Lung (tissue), 11 donors: ENCODE measurements at regions not wholly inside any gene's neighbourhood (a gene's known extent, or its start where the extent isn't known, plus 50 kb on each side); places are given as distances from the start of the nearest gene placed in this dataset.

Source experiments
- ATAC-seq: fragments of 200-7000 bp; cut with Tn5 transposase; one replicate; pipeline ENCODE4 v1.9.1; 2020; ENCODE audit warnings: moderate number of reproducible peaks; ENCODE audit not compliant: insufficient read depth, low FRiP score
- DNase-seq, 3 donors: peaks; one replicate each; pipeline ENCODE4 v3.0.0-alpha.2; 2013 to 2017
- H3K27ac ChIP-seq, 2 donors: one replicate each; pipeline ENCODE4 v1.5.1; 2013; ENCODE audit warnings: mild to moderate bottlenecking in 2 of 2, moderate library complexity in 2 of 2, control low read depth in 1 of 2, inconsistent platforms in 1 of 2, low read depth in 1 of 2, low read length in 1 of 2
- H3K27me3 ChIP-seq, 3 donors: one replicate each; pipeline ENCODE4 v1.5.1; 2013; ENCODE audit warnings: low read length in 2 of 3; ENCODE audit not compliant: control insufficient read depth in 3 of 3, insufficient read depth in 3 of 3
- H3K36me3 ChIP-seq, 4 donors: one replicate each; pipeline ENCODE4 v1.5.1; 2013; ENCODE audit warnings: low read length in 4 of 4, mild to moderate bottlenecking in 1 of 4, moderate library complexity in 1 of 4; ENCODE audit not compliant: control insufficient read depth in 4 of 4, insufficient read depth in 4 of 4
- H3K4me1 ChIP-seq, 5 donors: one replicate each; pipeline ENCODE4 v1.5.1; 2013; ENCODE audit warnings: low read length in 5 of 5, mild to moderate bottlenecking in 2 of 5, moderate library complexity in 1 of 5; ENCODE audit not compliant: control insufficient read depth in 5 of 5, insufficient read depth in 5 of 5
- H3K4me3 ChIP-seq: one replicate; pipeline ENCODE4 v1.5.1; 2013; ENCODE audit warnings: mild to moderate bottlenecking, control low read depth, moderate library complexity
- H3K9ac ChIP-seq, 2 donors: one replicate each; pipeline ENCODE4 v1.5.1; 2013; ENCODE audit warnings: low read length in 2 of 2, control low read depth in 1 of 2; ENCODE audit not compliant: insufficient read depth in 1 of 2
- H3K9me3 ChIP-seq, 4 donors: one replicate each; pipeline ENCODE4 v1.5.1; 2013; ENCODE audit warnings: low read length in 3 of 4, mild to moderate bottlenecking in 1 of 4, moderate library complexity in 1 of 4; ENCODE audit not compliant: control insufficient read depth in 4 of 4, insufficient read depth in 3 of 4
- WGBS, 2 donors: extraction: QIAGEN DNeasy Blood & Tissue Kit; methylation state at CpG; one replicate each; pipeline ENCODE4 v1.1.7; 2013; 5-methylcytosine and 5-hydroxymethylcytosine counted together
- TF ChIP-seq, protein P1 (sequence below): IDR thresholded peaks from 2 replicates; pipeline ENCODE4 v1.5.1; 2012; ENCODE audit warnings: mild to moderate bottlenecking; ENCODE audit errors: control extremely low read depth, extremely low read depth
- donor health status: control.
- donor health status: control.
- donor health status: Bipolar disorder and iron deficiency.
- donor health status: healthy.
- donor health status: DM: yes; HTN: yes; CAD: no.

DNA sequence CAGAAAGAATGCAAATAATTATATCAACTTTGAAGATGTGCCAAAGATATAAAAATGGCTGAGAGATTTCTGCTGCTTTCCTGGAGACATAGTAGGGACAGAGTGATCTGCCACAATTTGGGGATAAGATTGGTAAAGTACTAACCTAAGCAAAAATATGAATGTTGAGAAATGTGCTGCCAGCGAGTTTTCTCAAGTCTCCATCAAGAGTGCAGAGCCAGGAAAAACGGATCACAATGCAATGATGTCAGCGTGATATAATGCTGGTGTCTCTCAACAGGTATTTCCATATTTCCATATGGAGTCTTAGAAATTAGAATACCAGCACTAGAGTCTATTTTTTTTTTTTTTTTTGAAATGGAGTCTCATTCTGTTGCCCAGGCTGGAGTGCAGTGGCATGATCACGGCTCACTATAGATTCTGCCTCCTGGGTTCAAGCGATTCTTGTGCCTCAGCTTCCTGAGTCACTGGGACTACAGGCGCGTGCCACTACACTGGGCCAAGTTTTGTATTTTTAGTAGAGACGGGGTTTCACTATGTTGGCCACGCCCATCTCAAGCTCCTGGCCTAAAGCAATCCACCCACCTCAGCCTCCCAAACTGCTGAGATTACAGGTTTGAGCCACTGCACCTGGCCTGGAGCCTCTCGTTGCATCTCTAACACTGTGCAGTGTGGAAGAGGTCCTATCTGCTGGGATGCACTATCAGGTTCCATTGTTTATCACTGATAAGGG, 893.5 kb downstream of the TRIML1 start:
- H3K27me3 ChIP-seq: no peaks in the 10 kb centered on the region
- H3K9ac ChIP-seq: no peak overlapping the region
- no peak overlapping the region for H3K4me3 ChIP-seq
- ATAC-seq (no peak), DNase-seq (no peak)
- no peak overlapping the region for H3K27ac ChIP-seq
- H3K36me3 ChIP-seq: no peaks in the 10 kb centered on the region
- TF ChIP-seq, protein P1, sequence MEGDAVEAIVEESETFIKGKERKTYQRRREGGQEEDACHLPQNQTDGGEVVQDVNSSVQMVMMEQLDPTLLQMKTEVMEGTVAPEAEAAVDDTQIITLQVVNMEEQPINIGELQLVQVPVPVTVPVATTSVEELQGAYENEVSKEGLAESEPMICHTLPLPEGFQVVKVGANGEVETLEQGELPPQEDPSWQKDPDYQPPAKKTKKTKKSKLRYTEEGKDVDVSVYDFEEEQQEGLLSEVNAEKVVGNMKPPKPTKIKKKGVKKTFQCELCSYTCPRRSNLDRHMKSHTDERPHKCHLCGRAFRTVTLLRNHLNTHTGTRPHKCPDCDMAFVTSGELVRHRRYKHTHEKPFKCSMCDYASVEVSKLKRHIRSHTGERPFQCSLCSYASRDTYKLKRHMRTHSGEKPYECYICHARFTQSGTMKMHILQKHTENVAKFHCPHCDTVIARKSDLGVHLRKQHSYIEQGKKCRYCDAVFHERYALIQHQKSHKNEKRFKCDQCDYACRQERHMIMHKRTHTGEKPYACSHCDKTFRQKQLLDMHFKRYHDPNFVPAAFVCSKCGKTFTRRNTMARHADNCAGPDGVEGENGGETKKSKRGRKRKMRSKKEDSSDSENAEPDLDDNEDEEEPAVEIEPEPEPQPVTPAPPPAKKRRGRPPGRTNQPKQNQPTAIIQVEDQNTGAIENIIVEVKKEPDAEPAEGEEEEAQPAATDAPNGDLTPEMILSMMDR: no peak
- no peaks in the 10 kb centered on the region for H3K4me1 ChIP-seq
- WGBS, 2 donors: 83 to 93% methylated on average over 10 of the region's 10 CpGs
- peaks cover 0 to 3% (median 0%) of the 10 kb centered on the region in 4 donors for H3K9me3 ChIP-seq

DNA sequence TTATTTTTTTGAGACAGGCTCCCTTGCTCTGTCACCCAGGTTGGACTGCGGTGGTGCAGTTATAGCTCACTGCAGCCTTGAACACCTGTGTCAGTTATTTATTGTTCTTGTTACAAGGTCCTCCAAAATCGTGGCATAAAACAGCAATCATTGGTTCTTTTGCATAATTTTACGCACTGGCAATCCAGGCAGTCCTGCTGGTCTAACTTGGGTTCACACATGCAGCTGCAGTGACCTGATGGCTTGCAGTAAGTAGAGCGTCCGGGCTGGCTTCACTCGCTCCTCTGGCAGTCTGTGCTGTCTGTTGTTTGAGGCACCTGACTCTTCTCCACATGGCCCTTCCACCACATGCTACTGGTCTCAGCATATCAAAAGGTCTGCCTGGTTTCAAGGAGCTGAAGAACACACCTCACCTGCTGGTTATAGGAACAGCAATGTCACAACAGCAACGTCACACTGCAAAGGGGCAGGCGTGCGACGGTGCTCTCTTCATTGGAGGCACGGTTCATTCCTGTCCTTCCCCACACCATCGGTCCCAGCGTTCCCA, 894.6 kb downstream of the TRIML1 start:
- WGBS, 2 donors: 81 to 89% methylated on average over 13 of the region's 13 CpGs
- Histone ChIP-seq H3K36me3 (no peaks in the 10 kb centered on the region), H3K4me1 (no peaks in the 10 kb centered on the region), H3K27ac (no peak overlapping the region), H3K4me3 (no peak overlapping the region), H3K9ac (no peak overlapping the region), H3K27me3 (no peaks in the 10 kb centered on the region), H3K9me3 (peaks cover 0 to 3% (median 0%) of the 10 kb centered on the region in 4 donors)
- ATAC-seq (no peak), DNase-seq (no peak)
- TF ChIP-seq, protein P1: no peak

DNA sequence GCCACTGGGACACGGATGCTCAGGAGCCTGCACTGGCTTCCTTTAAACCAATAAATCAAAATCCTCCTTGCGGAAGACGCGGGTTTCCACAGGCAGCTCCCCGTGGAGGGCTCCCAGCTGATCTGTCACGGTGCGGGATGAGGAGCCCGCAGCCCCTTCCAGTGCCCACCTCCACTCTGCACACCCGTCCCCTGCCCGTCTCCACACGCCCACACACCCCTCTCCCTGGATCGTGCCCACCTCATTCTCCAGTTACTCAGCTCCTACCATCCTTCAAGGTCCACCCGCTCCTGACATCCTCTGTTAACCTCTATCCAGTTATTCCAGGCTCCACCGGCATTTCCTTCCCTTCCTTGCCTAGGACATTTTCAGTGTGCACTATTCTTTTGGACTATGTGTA, 895.9 kb downstream of the TRIML1 start:
- no peaks in the 10 kb centered on the region for H3K4me1 ChIP-seq
- H3K9ac ChIP-seq: no peak overlapping the region
- 89 to 94% methylated on average over 14 of the region's 14 CpGs for WGBS, 2 donors
- H3K27me3 ChIP-seq: no peaks in the 10 kb centered on the region
- DNase-seq (no peak), ATAC-seq (no peak)
- H3K27ac ChIP-seq: no peak overlapping the region
- no peaks in the 10 kb centered on the region for H3K36me3 ChIP-seq
- H3K9me3 ChIP-seq: peaks cover 0 to 3% (median 0%) of the 10 kb centered on the region in 4 donors
- H3K4me3 ChIP-seq: no peak overlapping the region
- TF ChIP-seq, protein P1: no peak
